SIG-M5 (cell line): ENCODE measurements at regions not wholly inside any gene's neighbourhood (a gene's known extent, or its start where the extent isn't known, plus 50 kb on each side); places are given as distances from the start of the nearest gene placed in this dataset.

Source experiments
- DNase-seq: peaks from one replicate; lab custom pipeline; 2025; lab: John Stamatoyannopoulos, UW

DNA sequence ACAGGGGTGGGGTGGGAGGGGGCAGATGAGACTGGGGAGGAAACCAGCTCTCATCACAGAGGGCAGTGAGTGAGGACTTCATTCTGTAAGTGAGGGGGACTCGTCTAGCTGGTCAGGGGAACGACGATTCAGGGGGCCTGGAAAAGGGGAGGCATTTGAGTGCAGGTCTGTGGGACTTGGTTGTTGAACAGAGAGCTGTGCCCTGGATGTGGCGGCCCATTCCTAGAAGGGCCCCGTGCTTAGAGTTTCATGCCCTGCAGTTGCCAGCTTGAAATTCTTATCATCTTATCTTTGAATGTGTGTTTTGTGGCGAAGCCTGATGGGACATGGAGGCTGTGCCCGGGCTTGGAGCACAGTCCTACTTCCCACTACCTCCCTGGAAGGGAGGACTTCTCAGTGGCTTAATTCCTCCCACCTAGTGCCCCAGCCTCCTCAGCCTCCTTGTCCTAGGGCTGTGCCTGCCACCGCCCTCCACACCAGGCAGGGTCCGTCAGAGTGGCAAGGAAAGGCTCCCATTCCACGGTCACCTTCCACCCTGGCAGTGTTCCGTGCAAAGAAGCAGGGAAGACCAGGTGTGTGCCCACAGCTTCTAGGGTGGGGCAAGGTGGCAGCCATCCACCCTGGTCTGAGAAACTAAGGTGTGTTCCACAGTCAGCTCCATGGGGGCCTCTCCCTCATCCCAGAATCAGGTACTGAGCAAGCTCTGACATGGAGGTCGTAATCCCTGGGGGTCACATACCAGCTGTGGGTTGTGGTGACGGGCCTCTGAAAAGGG lies 59.7 kb upstream of the LMO1 start:
- DNase-seq = no peak

DNA sequence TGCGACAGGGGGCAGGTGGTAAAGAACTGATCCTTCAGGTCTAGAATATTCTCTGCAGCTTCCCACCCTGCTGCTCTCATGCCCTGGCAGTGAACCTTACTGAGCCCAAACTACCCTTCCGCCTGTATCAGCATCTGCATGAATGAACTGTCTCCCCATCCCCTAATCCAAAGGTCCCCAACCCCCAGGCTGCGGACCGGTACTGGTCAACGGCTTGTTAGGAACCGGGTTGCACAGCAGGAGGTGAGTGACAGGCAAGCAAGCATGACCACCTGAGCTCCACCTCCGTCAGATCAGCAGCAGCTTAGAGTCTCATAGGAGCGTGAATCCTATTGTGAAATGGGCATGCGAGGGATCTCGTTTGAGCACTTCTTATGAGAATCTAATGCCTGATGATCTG lies 58.2 kb upstream of the LMO1 start:
- no peak for DNase-seq

GRCh38 chr11:8320076-8320475 lies 56.4 kb upstream of the LMO1 start:
- no peak for DNase-seq

- no peak for DNase-seq
Observed at GRCh38 chr11:8318536-8318935, 54.9 kb upstream of the LMO1 start.

GRCh38 chr11:8317159-8317558 lies 53.5 kb upstream of the LMO1 start:
- DNase-seq = no peak

- DNase-seq = no peak
Observed at GRCh38 chr11:8315954-8316353, 52.3 kb upstream of the LMO1 start.

DNA sequence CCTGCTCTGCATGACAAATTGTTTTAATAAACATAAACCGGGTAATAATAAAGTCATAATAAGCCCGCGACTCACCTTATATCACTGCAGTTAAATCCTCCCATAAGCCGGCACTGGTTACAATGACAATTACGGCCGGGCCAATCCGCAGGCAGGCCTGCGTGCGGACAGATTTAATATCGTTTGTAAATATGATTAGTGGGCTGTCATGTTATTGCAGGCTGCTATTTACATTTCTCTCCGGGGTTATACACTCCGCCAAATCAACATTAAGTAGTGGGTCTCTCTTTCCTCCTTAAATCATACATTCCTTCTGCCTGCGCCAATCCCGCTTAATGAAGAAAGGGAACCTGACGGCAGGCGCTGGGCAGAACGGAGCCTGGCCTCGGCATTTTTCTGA lies 51.8 kb upstream of the LMO1 start:
- no peak for DNase-seq

- DNase-seq = no peak
Observed at GRCh38 chr11:8314916-8315315, 51.2 kb upstream of the LMO1 start.

DNA sequence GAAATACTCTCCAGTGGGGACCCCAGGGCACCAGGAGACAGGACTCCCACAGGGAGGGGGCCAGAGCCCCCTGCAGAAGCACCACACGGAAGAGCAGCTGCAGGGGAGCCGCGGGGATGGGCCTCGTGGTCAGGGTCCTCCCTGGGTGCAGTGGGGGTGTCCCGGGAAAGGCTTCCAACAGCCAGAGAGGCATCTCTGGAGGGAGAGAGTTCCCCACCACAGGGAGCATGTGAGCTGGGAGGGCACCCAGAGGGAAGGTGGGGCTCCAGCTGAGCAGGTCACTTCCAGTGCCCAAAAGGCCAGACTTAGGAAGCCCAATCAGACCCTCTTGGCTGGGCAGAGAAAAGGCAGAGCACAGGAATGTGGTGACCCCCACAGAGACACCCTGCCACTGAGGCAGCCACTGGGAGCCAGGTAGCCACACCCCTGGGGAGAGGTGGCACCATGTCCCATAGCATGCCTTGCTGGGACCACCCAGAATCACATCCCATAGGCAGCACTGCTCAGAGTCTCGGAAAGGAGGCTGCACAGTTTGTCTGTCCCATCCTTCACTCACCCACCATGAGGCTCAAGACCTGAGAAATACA lies 49.9 kb upstream of the LMO1 start:
- DNase-seq = no peak
